RWPE2 (cell line): ENCODE measurements at regions not wholly inside any gene's neighbourhood (a gene's known extent, or its start where the extent isn't known, plus 50 kb on each side); places are given as distances from the start of the nearest gene placed in this dataset.

Experiments used
- ATAC-seq: fragments of 200-7000 bp; cut with Tn5 transposase; 3 replicates; pipeline ENCODE4 v1.9.1; 2021; ENCODE audit warnings: low read depth
- DNase-seq: peaks from one replicate; pipeline ENCODE4 v3.0.0-alpha.2; 2020; ENCODE audit warnings: low spot score
- H3K27ac ChIP-seq: fragments of 450-650 bp; 2 replicates; pipeline ENCODE4 v1.5.1; 2017; ENCODE audit warnings: mild to moderate bottlenecking; ENCODE audit not compliant: poor library complexity, severe bottlenecking
- H3K27me3 ChIP-seq: fragments of 250-450 bp; sonication (Bioruptor Pico); 2 replicates; pipeline ENCODE4 v1.5.1; 2021; ENCODE audit warnings: mild to moderate bottlenecking, moderate library complexity; ENCODE audit not compliant: insufficient read depth, poor library complexity, severe bottlenecking
- H3K36me3 ChIP-seq: fragments of 250-450 bp; sonication (Bioruptor Pico); 2 replicates; pipeline ENCODE4 v1.5.1; 2020; ENCODE audit warnings: low read depth, mild to moderate bottlenecking, moderate library complexity
- H3K4me1 ChIP-seq: fragments of 250-450 bp; sonication (Bioruptor Pico); 2 replicates; pipeline ENCODE4 v1.5.1; 2021; ENCODE audit warnings: mild to moderate bottlenecking, moderate library complexity; ENCODE audit not compliant: insufficient read depth, poor library complexity, severe bottlenecking
- H3K4me3 ChIP-seq: fragments of 250-450 bp; sonication (Bioruptor Pico); 2 replicates; pipeline ENCODE4 v1.5.1; 2021; ENCODE audit warnings: mild to moderate bottlenecking, moderate library complexity; ENCODE audit not compliant: severe bottlenecking
- H3K9me3 ChIP-seq: fragments of 250-450 bp; sonication (Bioruptor Pico); 2 replicates; pipeline ENCODE4 v1.5.1; 2021; ENCODE audit warnings: mild to moderate bottlenecking, moderate library complexity; ENCODE audit not compliant: severe bottlenecking
- TF ChIP-seq, protein P1 (sequence below): fragments of 450-650 bp; IDR thresholded peaks from one replicate; pipeline ENCODE4 v1.5.1; 2017; ENCODE audit warnings: mild to moderate bottlenecking, moderate library complexity; ENCODE audit not compliant: poor library complexity, severe bottlenecking

DNA sequence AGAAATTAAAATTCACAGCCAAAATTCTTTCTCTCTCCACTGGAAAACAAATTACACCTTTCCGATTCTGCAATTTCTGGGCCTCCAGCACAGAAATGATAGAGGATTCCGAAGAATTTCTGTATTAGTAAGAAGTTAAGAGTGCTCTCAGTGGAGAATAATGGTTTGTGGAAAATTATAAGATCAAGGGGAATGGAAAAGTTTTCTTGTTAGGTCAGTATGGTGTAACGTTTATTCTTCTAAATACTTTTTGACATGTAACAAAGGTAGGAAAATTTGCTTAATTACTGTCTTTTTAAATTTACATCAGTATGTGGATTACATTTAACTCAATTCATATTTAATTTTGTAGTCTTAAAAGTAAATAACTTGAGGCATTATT, 288.3 kb upstream of the NFE2L3 start:
- Histone ChIP-seq H3K4me3 (no peak overlapping the region), H3K36me3 (no peaks in the 10 kb centered on the region), H3K27me3 (peaks cover 60% of the 10 kb centered on the region), H3K4me1 (peaks cover 20% of the 10 kb centered on the region), H3K27ac (no peak overlapping the region), H3K9me3 (no peaks in the 10 kb centered on the region)
- DNase-seq (no peak), ATAC-seq (no peak)
- TF ChIP-seq, protein P1, sequence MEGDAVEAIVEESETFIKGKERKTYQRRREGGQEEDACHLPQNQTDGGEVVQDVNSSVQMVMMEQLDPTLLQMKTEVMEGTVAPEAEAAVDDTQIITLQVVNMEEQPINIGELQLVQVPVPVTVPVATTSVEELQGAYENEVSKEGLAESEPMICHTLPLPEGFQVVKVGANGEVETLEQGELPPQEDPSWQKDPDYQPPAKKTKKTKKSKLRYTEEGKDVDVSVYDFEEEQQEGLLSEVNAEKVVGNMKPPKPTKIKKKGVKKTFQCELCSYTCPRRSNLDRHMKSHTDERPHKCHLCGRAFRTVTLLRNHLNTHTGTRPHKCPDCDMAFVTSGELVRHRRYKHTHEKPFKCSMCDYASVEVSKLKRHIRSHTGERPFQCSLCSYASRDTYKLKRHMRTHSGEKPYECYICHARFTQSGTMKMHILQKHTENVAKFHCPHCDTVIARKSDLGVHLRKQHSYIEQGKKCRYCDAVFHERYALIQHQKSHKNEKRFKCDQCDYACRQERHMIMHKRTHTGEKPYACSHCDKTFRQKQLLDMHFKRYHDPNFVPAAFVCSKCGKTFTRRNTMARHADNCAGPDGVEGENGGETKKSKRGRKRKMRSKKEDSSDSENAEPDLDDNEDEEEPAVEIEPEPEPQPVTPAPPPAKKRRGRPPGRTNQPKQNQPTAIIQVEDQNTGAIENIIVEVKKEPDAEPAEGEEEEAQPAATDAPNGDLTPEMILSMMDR = no peak

DNA sequence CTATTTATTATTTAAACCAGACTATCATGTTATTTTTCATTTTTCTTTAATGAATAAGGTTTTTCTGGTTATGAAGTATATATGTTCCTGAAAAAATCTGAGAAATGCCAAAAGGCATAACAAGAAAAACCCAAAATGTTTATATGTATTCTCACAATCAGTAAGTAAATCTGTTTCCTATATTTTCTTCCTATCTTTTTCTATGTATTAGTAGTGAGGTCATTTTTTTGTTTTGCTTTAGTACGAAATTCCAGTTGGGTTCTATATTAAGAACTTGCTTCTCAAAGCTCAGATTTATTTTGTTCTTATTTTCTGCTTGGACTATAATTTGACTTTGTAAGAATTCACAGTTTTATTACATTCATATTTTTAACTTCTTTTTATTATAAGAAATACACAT, 287.5 kb upstream of the NFE2L3 start:
- no peak for DNase-seq
- Histone ChIP-seq H3K4me3 (no peak overlapping the region), H3K27me3 (peaks cover 68% of the 10 kb centered on the region), H3K4me1 (peaks cover 20% of the 10 kb centered on the region), H3K36me3 (no peaks in the 10 kb centered on the region), H3K9me3 (no peaks in the 10 kb centered on the region), H3K27ac (no peak overlapping the region)
- no peak for ATAC-seq
- TF ChIP-seq, protein P1 = no peak

DNA sequence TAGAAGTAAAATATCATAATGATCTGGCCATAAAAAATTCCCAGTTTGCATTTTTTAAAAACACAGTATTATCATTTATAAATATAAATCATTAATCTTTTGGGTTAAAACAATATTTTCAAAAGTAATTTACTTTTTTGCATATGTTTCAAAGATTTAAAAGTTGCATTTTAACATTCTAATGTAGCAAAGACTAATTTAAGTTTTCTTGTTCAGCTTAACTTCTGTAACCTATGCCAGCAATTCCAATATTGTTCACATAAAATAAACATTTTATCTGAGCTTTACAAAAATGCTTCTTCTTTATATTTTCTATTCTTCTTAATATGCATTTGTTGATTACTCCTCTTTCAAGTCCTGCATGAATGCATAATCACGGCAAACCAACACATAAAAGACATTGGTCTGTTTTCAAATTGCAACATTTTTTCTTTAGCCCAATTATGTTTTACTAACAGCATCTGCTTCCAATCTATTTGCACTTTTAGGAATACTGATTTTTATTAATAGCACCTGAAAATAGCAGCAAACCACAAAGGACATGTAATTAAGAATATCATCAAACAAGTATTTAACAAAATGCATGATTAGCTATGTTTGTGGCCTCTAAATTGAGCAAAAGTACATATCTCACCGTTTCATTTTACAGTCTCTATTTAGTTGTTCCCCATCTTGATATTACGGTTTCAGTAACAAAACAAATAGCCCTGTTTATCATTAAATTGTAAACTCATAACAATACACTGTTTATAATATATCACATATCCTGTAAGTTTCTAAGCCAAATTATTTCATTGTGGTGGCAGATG, 286.9 kb upstream of the NFE2L3 start:
- Histone ChIP-seq H3K27ac (no peak overlapping the region), H3K27me3 (peaks cover 71% of the 10 kb centered on the region), H3K9me3 (no peaks in the 10 kb centered on the region), H3K36me3 (no peaks in the 10 kb centered on the region), H3K4me3 (no peak overlapping the region), H3K4me1 (peaks cover 17% of the 10 kb centered on the region)
- no peak for DNase-seq
- no peak for ATAC-seq
- TF ChIP-seq, protein P1 = no peak

DNA sequence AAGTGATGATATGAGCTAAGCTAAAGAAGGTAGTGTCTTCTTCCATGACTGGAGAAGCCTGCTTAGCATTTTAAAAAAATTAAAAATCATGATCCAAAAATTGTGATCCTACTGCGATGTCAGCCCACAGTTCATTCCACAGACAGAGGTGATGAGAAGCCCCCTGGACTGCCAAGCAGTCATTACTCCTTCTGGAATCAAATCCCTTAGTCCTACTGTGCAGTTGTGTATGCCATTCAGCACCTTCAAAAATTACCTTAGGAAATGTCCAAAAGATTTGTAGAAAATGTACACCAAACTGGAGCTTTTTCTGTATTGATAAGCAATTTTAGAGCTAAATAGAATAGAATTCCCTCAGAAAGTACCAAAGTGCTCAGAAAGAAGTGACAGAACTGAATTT, 283.5 kb upstream of the NFE2L3 start:
- no peak for ATAC-seq
- no peaks in the 10 kb centered on the region for H3K36me3 ChIP-seq
- H3K4me1 ChIP-seq = no peaks in the 10 kb centered on the region
- TF ChIP-seq, protein P1 = no peak
- peaks cover 78% of the 10 kb centered on the region for H3K27me3 ChIP-seq
- no peaks in the 10 kb centered on the region for H3K9me3 ChIP-seq
- H3K27ac ChIP-seq = no peak overlapping the region
- no peak for DNase-seq
- no peak overlapping the region for H3K4me3 ChIP-seq

DNA sequence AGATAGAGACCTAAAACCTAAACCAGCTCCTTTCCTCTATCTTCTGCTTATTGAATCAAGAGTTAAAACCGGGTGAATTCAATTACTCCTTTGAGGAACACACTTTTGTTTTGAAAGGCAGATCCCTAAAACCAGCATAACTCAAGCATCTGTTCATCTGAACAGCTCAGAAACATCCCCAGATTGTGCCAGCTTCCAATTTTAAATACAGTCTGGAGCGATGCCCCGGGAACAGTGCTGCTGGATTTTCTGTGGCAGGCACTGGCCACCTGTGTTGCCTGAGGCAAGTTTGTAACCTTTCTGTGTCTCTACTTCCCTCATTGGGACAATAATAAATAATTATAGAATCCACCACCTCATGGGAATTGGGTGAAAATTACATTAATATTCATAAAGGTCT, 281.4 kb upstream of the NFE2L3 start:
- no peak overlapping the region for H3K27ac ChIP-seq
- TF ChIP-seq, protein P1 = no peak
- H3K27me3 ChIP-seq = peaks cover 68% of the 10 kb centered on the region

More for the DNA sequence above, 281.4 kb upstream of the NFE2L3 start:
- Histone ChIP-seq H3K4me1 (no peaks in the 10 kb centered on the region), H3K9me3 (no peaks in the 10 kb centered on the region), H3K36me3 (no peaks in the 10 kb centered on the region), H3K4me3 (no peak overlapping the region)
- DNase-seq = no peak
- ATAC-seq = no peak
